SK-MEL-5 (cell line): ENCODE measurements at regions not wholly inside any gene's neighbourhood (a gene's known extent, or its start where the extent isn't known, plus 50 kb on each side); places are given as distances from the start of the nearest gene placed in this dataset.

Experiments
- DNase-seq: peaks from one replicate; pipeline ENCODE4 v3.0.0-alpha.2; 2016; ENCODE audit warnings: low read depth, low spot score
- in situ Hi-C: cut with HindIII; loops from 2 replicates; pipeline ENCODE4 v1.10.0; 2016; ENCODE audit warnings: low sequenced_read_pairs, high pct_unique_total_duplicates, low pct_unique_long_range_greater_than_20kb
- small RNA-seq, 2 experiments: library from RNA; depleted of rRNA; stranded (forward); fragments of <200 nt; gene quantifications; one replicate each; pipeline ENCODE3, GENCODE V24; 2014

DNA sequence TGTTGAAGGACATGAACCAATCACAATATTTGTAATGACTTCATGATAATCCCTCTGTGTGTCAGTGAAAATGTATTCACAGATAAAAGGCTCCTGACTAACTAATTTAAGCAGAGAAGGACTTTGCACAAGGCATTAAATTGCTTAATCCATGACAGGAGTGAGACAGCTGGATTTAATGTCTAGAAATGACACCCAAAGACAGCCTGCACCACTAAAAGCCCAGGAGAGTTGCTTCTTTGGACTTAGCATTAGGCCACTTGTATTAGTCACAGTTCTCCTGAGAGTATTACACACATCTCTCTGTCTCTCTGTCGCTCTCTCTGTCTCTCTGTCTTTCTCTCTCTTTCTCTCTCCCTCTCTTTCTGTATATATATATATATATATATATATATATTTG is 180.4 kb downstream of the GOLGA8K start:
- in situ Hi-C loops = no loop called here

More for the DNA sequence above, 180.4 kb downstream of the GOLGA8K start:
- no peak for DNase-seq

Small RNAs in the stretch of these regions (small RNA-seq; reads per million reads assigned to genes)
- gene RNU6-18P = 0 reads per million in 2 experiments
